ENCODE measurements at regions not wholly inside any gene's neighbourhood (a gene's known extent, or its start where the extent isn't known, plus 50 kb on each side); places are given as distances from the start of the nearest gene placed in this dataset.
A peak's percentile ranks its signal among the peaks of the same experiment; 100 is the strongest.

- ATAC-seq (peak; percentile 34), DNase-seq (ENCODE audit: missing footprints) (no peak)
- intact Hi-C loops (cut with DNase I), result loop anchor here (5.0 kb wide), 1 partner anchor 34 kb away; no protein-coding TSS in a partner anchor
These were observed 1037.6 kb upstream of the NR2F2 start for GRCh38 chr15:95292785-95293450.

GRCh38 chr15:95293456-95294031 is 1037.0 kb upstream of the NR2F2 start:
- intact Hi-C loops (cut with DNase I), result loop anchor here (5.0 kb wide), 1 partner anchor 34 kb away; no protein-coding TSS in a partner anchor
- ATAC-seq (no peak), DNase-seq (ENCODE audit: missing footprints) (no peak)

DNA sequence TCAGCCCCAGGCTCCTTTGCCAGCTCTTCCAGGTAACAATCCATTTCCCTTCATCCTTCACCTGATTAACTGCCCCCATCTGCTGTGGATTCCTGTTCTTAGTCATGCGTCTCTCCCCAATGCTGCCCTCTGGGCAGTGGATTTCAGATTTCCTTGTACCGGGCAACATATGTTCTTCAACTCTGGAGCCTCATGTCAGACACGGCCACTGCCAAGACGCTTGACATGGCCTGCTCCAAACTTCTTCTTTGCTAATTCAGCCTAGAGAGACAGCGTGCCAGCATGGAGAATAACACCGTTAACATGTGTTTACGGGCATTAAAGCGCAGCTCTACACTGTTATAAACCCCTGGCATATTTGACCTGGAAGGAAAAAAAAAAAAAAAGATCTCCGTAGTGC is 1035.1 kb upstream of the NR2F2 start:
- intact Hi-C loops (cut with DNase I), result no loop called here
- ATAC-seq, result no peak
- no peak for DNase-seq (ENCODE audit: missing footprints)

GRCh38 chr15:95295896-95296625 is 1034.4 kb upstream of the NR2F2 start:
- DNase-seq (ENCODE audit: missing footprints) (no peak), ATAC-seq (no peak)
- intact Hi-C loops (cut with DNase I), result no loop called here

DNA sequence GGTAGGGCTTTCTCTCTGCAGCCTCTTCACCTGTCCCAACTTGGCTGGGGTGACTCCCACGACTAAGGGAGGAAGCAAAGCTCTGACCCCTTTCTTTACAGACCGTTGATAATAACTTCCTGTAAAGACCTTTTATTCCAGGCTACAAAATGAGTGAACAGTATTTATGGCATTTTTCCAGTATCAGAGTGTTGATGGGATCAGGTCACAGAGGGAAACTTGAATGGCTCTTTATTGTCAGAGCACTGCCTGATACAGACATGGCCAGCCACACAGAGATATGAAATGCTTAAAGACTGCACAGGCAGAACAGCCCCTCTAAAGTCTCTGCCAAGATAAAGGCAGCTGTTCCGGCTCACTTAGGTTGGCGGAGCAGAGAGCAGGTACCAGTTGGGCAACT is 1033.9 kb upstream of the NR2F2 start:
- ATAC-seq (no peak), DNase-seq (ENCODE audit: missing footprints) (no peak)
- intact Hi-C loops (cut with DNase I), result no loop called here

- ATAC-seq, result no peak
- intact Hi-C loops (cut with DNase I), result no loop called here
- no peak for DNase-seq (ENCODE audit: missing footprints)
These were observed 1031.8 kb upstream of the NR2F2 start for GRCh38 chr15:95298729-95299128.

- DNase-seq (ENCODE audit: missing footprints), result no peak
- intact Hi-C loops (cut with DNase I), result loop anchor here (5.0 kb wide), 1 partner anchor 1936 kb away; no protein-coding TSS in a partner anchor
- no peak for ATAC-seq
These were observed 1029.5 kb upstream of the NR2F2 start for GRCh38 chr15:95300958-95301357.

DNA sequence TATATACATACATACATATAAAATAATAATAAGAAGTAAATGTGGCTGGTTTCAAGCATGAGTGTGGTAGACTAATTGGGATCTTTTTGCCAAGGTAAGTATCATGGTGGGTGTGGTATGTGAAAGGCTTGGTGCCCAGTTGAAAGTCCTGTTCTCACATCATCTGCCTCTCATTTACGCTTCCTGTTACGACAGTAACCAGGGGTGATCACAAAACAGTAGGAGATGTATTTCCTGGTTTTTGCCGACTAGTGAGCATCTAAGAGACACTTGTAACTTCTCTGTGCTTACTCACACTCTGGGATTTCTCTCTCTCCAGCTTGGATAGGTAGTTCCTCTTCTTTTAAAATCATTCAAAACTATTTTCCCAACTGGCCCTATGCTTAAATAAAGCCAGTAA is 1028.3 kb upstream of the NR2F2 start:
- intact Hi-C loops (cut with DNase I), result loop anchor here (5.0 kb wide), 1 partner anchor 1935 kb away; no protein-coding TSS in a partner anchor
- ATAC-seq, result no peak
- no peak for DNase-seq (ENCODE audit: missing footprints)

- intact Hi-C loops (cut with DNase I), result loop anchor here (5.0 kb wide), 1 partner anchor 1934 kb away; no protein-coding TSS in a partner anchor
- ATAC-seq, result no peak
- DNase-seq (ENCODE audit: missing footprints), result no peak
These were observed 1027.7 kb upstream of the NR2F2 start for GRCh38 chr15:95302809-95303208.

DNA sequence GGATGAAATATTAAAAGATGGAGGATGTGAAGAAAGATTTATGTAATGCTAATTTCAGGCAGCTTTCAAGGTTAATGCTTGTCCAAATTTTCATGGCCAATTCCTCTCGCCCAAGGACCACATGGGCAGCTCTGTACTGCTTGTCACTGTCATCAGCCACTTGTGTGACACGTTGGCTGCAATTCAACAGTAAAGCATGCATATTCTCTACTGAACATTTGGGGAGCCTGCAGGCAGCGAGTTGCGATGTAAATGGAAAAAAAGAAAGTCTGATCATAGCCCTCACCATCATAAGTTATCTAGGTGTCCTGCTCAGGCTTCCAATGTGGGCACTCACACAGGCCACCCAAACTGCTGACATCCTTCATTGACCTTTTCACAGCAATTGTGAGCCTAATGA is 1026.8 kb upstream of the NR2F2 start:
- ATAC-seq, result no peak
- intact Hi-C loops (cut with DNase I), result loop anchor here (5.0 kb wide), 1 partner anchor 1934 kb away; no protein-coding TSS in a partner anchor
- DNase-seq (ENCODE audit: missing footprints), result no peak

DNA sequence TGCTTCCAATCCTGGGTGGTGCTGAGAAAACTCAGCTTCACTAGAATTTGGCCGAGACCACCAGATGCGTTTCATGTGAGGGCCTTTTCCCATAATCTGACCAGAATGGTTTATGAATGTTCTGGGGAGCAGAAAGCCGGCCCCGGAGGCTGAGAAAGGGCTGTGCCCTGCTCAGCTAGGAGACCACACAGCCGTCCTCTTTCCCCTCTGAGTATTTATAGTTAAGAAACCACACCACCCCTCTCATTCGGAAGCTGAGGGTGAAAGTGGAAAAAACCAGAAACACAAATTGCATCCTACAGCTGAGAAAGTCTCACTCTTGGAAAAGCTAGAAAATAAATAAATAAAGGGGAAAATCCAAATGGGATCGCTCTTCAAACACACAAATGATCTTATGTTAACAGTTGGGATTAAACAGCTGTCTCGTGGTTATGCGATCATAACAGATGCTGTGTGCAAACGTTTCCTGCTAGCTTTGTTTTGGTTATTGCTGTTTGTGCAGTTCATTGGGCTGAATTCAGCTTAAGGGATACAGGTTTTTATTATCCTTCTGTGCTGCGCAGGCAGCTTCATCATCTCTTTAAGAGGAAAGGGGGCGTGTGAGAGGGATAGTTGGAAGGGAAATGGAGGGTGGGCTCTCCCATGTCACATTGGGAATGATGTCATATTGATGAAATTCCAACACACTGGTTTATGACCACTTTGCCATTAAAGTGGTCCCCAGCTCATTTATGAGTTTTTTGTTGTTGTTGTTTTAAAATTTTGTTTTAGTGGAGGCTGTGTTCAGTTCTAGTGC is 1026.2 kb upstream of the NR2F2 start:
- DNase-seq (ENCODE audit: missing footprints) (no peak), ATAC-seq (peak; percentile 67)
- intact Hi-C loops (cut with DNase I), result loop anchor here (5.0 kb wide), 1 partner anchor 1933 kb away; no protein-coding TSS in a partner anchor

DNA sequence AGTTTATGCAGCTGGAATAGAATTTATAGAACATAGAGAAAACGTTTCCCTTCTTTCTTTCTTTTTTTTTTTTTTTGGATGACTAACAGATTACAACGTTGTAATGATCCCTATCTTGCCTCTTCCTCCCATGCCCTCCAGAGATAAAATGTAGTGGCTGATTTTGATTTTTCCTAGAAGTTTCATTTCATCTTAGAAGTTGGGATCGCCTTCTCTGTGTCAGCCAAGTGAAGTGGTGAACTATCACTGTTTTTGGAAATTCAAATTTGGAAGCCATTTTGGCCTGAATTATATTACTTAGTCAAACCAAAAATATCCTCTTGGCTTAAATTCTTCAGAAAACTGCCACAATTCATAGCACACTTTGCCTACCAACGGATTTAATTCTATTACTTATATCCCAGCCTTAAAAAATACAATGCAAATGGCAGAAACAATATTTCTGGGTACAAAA is 1025.5 kb upstream of the NR2F2 start:
- DNase-seq (ENCODE audit: missing footprints) (no peak), ATAC-seq (no peak)
- intact Hi-C loops (cut with DNase I), result loop anchor here (5.0 kb wide), 1 partner anchor 1932 kb away; no protein-coding TSS in a partner anchor

GRCh38 chr15:95307115-95307514 is 1023.4 kb upstream of the NR2F2 start:
- DNase-seq (ENCODE audit: missing footprints) (no peak), ATAC-seq (no peak)
- intact Hi-C loops (cut with DNase I), result no loop called here

GRCh38 chr15:95319242-95319641 is 1011.3 kb upstream of the NR2F2 start:
- DNase-seq (ENCODE audit: missing footprints) (no peak), ATAC-seq (no peak)
- intact Hi-C loops (cut with DNase I), result no loop called here

GRCh38 chr15:95323796-95324195 is 1006.7 kb upstream of the NR2F2 start:
- DNase-seq (ENCODE audit: missing footprints) (no peak), ATAC-seq (no peak)
- intact Hi-C loops (cut with DNase I), result no loop called here

DNA sequence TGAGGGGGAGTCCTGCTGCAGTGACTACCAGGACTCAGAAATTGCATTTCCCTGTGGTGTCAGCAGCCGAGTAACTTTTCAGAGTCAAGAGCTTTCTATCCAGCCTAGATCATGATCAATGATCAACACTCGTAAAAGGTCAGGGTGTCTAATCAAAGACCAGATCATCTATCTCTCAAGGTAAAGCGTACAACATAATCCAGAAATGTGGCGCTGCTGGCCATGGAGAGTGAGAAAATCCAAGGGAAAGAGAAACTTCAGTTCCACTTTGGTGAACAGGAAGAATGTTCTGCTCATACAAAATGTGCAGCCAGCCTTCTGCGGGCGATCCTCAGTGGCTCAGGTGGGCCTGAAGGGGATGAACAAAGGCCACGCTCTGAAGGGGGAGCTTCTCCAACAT is 1005.8 kb upstream of the NR2F2 start:
- intact Hi-C loops (cut with DNase I), result loop anchor here (5.0 kb wide), 1 partner anchor 32 kb away; no protein-coding TSS in a partner anchor
- ATAC-seq (no peak), DNase-seq (ENCODE audit: missing footprints) (no peak)

DNA sequence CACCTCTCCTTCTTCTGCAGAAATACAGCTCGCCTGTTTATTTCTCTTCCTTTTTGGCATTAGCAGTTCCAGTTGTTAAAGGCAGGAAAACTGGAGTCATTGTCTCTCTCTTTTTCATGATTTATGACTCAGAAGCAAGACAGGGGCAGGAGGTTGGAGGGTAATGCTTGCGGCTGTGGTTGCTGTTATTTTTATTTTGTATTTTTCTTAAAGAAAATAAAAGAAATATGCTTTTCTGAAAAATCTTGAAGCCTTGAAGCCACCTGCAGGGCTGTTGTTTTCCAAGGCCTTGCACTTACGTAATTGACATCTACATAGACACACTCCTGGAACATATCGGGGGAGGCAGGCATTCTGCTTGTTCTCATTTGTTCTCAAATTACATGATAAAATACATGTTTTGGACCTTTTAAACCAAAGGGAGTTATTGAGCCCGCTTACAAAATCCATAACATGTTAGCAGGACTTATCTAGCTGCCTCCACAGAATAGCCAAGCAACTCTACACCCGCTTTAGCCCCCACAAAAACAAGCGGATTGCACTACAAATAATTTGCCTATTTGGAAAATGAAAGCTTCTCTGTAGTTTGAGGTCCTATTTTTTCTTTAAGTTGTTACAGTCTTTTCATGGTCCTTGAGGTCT is 1004.6 kb upstream of the NR2F2 start:
- intact Hi-C loops (cut with DNase I), result loop anchor here (5.0 kb wide), 1 partner anchor 34 kb away; no protein-coding TSS in a partner anchor
- no peak for ATAC-seq
- DNase-seq (ENCODE audit: missing footprints), result no peak
